BJ (cell line): ENCODE measurements at regions not wholly inside any gene's neighbourhood (a gene's known extent, or its start where the extent isn't known, plus 50 kb on each side); places are given as distances from the start of the nearest gene placed in this dataset.

Source experiments
- CTCF ChIA-PET: fragments of 350-600 bp; formaldehyde crosslinking; extraction: SDS; loops from one replicate; lab custom pipeline; 2021; ENCODE audit warnings: antibody characterized with exemption, inconsistent platforms; lab: Yijun Ruan, JAX
- POLR2A ChIA-PET: fragments of 300-600 bp; sonication (Branson Sonifier 250); formaldehyde crosslinking; extraction: SDS; loops from one replicate; lab custom pipeline; 2021; ENCODE audit warnings: antibody characterized with exemption; lab: Charles Lee
- DNase-seq: peaks from one replicate; pipeline ENCODE4 v3.0.0-alpha.2; 2011; ENCODE audit warnings: low read depth
- H3K27me3 ChIP-seq: 2 replicates; pipeline ENCODE4 v1.6.0; 2011; ENCODE audit warnings: low read length; ENCODE audit not compliant: control insufficient read depth, insufficient read depth
- H3K36me3 ChIP-seq: 2 replicates; pipeline ENCODE4 v1.5.1; 2011; ENCODE audit warnings: low read length; ENCODE audit not compliant: control insufficient read depth, insufficient read depth
- H3K4me3 ChIP-seq: 2 replicates; pipeline ENCODE4 v1.5.1; 2011; ENCODE audit warnings: low read depth, mild to moderate bottlenecking, control low read depth, low read length
- TF ChIP-seq, protein P1 (sequence below): IDR thresholded peaks from 2 replicates; pipeline ENCODE4 v1.5.1; 2011; ENCODE audit warnings: low read depth, mild to moderate bottlenecking, control low read depth, inconsistent platforms, low read length, moderate library complexity; ENCODE audit not compliant: insufficient read depth

DNA sequence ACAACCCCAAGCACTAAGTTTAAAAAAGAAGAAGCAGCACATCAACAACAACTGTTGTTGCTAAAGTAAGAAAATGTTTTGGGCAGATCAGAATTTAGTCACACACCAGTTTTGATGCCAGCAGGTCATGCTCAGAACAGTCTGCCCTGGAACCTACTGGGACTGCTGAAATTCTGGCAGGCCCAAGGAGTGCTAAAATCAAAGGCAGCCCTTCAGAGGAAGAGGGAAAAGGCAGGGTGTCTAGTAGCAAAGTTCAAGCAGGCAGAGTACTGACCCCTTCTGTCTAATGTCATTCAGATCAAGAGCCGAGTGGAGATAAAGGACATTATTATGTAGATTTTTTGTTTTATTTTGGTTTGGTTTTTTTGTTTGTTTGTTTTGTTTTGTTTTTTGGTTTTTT, 96.6 kb upstream of the LOC128125822 start:
- CTCF ChIA-PET: no interaction called here

DNA sequence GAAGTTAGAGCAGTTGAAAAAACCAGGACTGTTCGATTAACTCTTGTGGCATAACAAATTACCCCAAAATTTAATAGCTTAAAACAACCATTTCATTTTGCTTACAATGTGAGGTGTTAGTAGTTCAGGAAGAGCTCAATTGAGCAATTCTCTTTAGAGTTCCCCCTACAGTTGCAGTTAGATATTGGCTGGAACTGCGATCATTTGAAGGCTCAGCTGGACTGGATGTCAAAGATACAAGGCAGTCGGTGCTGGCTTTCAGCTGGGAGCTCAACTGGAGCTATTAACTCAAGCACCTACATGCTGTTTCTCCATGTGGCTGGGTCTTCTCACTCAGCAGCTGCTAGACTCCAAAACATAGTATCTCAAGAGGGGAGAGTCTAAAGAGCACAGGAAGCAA, 96.0 kb upstream of the LOC128125822 start:
- no peak for DNase-seq
- ChIA-PET POLR2A (no interaction called here), CTCF (no interaction called here)
- H3K27me3 ChIP-seq: no peaks in the 10 kb centered on the region
- TF ChIP-seq, protein P1, sequence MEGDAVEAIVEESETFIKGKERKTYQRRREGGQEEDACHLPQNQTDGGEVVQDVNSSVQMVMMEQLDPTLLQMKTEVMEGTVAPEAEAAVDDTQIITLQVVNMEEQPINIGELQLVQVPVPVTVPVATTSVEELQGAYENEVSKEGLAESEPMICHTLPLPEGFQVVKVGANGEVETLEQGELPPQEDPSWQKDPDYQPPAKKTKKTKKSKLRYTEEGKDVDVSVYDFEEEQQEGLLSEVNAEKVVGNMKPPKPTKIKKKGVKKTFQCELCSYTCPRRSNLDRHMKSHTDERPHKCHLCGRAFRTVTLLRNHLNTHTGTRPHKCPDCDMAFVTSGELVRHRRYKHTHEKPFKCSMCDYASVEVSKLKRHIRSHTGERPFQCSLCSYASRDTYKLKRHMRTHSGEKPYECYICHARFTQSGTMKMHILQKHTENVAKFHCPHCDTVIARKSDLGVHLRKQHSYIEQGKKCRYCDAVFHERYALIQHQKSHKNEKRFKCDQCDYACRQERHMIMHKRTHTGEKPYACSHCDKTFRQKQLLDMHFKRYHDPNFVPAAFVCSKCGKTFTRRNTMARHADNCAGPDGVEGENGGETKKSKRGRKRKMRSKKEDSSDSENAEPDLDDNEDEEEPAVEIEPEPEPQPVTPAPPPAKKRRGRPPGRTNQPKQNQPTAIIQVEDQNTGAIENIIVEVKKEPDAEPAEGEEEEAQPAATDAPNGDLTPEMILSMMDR: no peak
- H3K4me3 ChIP-seq: no peak overlapping the region
- no peaks in the 10 kb centered on the region for H3K36me3 ChIP-seq

More for the DNA sequence above, 96.6 kb upstream of the LOC128125822 start:
- no peaks in the 10 kb centered on the region for H3K27me3 ChIP-seq
- no peak overlapping the region for H3K4me3 ChIP-seq
- TF ChIP-seq, protein P1: no peak
- DNase-seq: no peak
- POLR2A ChIA-PET: no interaction called here
- no peaks in the 10 kb centered on the region for H3K36me3 ChIP-seq

DNA sequence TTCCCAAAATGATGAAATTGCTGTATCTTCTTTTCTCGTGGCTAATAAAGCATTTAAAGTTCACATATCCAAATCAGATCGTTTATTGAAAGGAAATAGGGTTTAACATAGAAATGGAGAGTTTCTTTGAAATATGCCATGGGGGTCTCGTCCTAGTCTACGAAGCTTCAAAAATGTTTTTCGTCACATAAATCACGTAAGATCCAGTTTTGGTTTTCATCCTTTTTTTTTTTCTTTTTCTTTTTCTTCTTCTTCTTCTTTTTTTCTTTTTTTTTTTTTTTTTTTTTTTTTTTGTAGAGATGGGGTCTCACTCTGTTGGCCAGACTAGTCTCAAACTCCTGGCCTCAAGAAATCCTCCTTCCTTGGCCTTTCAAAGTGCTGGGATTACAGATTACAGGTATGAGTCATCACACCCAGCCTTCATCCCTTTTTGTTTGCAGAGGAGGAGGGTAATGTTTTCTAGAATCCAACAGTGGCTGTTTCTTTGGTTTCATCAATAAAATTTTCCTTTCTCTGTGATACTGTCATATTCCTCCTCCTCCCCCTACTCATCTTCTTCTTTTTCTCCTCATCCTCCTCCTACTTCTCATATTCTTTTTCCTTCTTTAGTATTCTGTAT, 94.7 kb upstream of the LOC128125822 start:
- POLR2A ChIA-PET: no interaction called here
- no peak for DNase-seq
- CTCF ChIA-PET: no interaction called here
- TF ChIP-seq, protein P1: no peak
- Histone ChIP-seq H3K4me3 (no peak overlapping the region), H3K36me3 (no peaks in the 10 kb centered on the region), H3K27me3 (no peaks in the 10 kb centered on the region)

DNA sequence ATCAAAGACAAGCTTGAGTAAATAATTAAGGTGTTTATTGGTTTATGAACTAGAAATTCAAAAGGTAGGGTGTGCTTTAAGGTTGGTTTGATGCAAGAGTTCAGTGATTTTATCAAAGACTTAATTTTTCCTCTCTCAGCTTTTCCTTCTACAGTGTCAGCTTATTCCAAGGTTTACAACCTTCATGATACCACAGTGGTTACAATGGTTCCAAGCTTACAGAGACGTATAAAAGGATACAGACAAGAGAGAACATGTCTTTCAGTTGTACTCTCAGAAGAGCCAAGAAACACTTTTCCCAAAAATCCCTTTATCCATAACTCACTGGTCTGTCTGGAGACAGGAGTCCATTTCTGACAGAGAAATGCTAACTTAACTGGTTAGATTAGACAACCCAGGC, 93.5 kb upstream of the LOC128125822 start:
- TF ChIP-seq, protein P1: no peak
- POLR2A ChIA-PET: no interaction called here
- Histone ChIP-seq H3K36me3 (no peaks in the 10 kb centered on the region), H3K4me3 (no peak overlapping the region), H3K27me3 (no peaks in the 10 kb centered on the region)
- no peak for DNase-seq
- CTCF ChIA-PET: interaction anchor here (0.6 kb wide), 2 partner anchors 9 to 130 kb away, joined by 3 read pairs; no protein-coding TSS in a partner anchor

DNA sequence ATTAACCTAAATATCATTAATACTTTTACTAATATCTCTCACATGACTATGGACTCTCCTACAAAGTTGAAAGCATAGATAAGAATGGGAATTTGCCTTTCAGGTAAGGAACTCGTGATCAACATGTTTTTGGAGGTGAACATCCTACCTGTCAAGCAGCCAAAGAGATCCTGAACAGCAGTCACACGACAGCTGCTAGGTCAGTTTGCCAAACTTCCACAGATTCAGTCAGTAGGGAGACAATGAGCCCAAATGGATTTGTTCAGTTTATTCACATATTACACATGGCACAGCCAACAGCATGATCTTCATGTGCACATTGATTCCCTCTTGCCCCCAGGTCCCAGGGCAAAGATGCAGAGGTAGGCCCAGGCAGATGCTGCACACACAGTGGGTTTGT, 86.1 kb upstream of the LOC128125822 start:
- Histone ChIP-seq H3K36me3 (no peaks in the 10 kb centered on the region), H3K4me3 (no peak overlapping the region), H3K27me3 (no peaks in the 10 kb centered on the region)
- CTCF ChIA-PET: no interaction called here
- TF ChIP-seq, protein P1: no peak
- POLR2A ChIA-PET: no interaction called here
- DNase-seq: no peak
